ENCODE measurements at regions not wholly inside any gene's neighbourhood (a gene's known extent, or its start where the extent isn't known, plus 50 kb on each side); places are given as distances from the start of the nearest gene placed in this dataset.
"Not testable (repeated sequence)": the region's sequence is repeated elsewhere in the genome, so short reads cannot be mapped to it uniquely, and the experiment has no call there.

DNA sequence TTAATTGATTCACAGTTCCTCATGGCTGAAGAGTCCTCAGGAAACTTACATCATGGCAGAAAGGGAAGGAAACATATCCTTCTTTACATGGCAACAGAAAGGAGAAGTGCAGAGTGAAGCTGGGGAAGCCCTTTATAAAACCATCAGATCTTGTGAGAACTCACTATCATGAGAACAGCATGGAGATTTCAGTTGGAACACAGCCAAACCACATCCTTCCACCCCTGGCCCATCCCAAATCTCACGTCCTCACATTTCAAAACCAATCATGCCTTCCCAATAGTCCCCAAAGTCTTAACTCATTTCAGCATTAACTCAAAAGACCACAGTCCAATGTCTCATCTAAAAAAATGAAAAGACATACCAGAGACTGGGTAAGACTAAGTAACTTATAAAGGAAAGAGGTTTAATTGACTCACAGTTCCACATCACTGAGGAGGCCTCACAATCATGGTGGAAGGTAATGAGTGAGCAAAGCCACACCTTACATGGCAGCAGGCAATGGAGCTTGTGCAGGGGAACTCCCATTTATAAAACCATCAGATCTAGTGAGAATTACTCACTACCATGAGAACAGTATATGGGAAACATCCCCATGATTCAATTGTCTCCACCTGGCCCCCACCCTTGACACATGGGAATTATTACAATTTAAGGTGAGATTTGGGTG is 105.2 kb downstream of the MRPL39 start:
- DNase-seq = no peak
- CTCF ChIA-PET = no interaction called here
- H3K9me3 Mint-ChIP-seq = peaks cover 26% of the 10 kb centered on the region
- no peaks in the 10 kb centered on the region for H3K27me3 Mint-ChIP-seq
- H3K27ac Mint-ChIP-seq = no peak overlapping the region
- peaks cover 8% of the 10 kb centered on the region for H3K36me3 Mint-ChIP-seq (ENCODE audit: low read depth)
- H3K4me3 Mint-ChIP-seq = no peak overlapping the region
- POLR2A ChIA-PET = no interaction called here
- peaks cover 12% of the 10 kb centered on the region for H3K4me1 Mint-ChIP-seq

DNA sequence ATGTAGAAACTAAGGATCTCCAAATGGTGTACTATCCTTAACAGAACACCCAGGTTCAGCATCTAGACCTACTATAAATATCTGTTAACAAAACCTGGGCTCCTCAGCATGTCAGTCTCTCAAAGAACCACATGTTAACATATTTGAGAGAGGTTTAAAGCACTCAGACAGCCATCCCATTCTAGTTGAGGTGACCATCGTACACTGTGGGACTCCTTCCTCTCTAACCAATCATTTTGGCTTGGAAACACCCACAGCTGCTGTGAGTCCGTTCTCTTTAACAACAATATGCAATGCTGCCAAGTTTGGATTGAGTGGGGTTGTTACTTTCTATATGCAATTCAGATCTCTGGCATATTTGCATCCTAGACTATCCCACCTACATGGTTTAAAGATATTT is 105.8 kb downstream of the MRPL39 start:
- peaks cover 12% of the 10 kb centered on the region for H3K4me1 Mint-ChIP-seq
- H3K27ac Mint-ChIP-seq = no peak overlapping the region
- H3K4me3 Mint-ChIP-seq = no peak overlapping the region
- no peaks in the 10 kb centered on the region for H3K27me3 Mint-ChIP-seq
- ChIA-PET CTCF (no interaction called here), POLR2A (no interaction called here)
- H3K9me3 Mint-ChIP-seq = peaks cover 26% of the 10 kb centered on the region
- no peak for DNase-seq
- H3K36me3 Mint-ChIP-seq (ENCODE audit: low read depth) = peaks cover 8% of the 10 kb centered on the region

DNA sequence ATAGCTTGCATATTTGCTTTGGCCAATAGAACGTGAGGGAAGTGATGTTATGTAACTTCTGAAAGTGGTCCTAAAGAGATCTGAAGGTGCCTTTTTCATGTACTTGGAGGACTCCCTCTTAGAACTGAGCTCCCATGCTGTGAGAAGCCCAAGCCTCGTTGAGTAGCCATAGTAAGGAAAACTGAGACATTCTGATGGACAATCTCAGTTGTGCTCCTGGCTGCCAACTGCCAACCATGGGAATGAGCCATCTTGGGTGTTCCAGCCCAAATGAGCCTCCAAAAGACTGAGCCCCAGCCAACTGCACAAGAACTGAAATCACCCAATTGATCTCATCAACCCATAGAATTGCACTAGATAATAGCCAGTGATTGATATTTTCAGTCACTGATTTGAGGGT is 106.7 kb downstream of the MRPL39 start:
- H3K9me3 Mint-ChIP-seq = peaks cover 26% of the 10 kb centered on the region
- H3K27me3 Mint-ChIP-seq = no peaks in the 10 kb centered on the region
- ChIA-PET POLR2A (no interaction called here), CTCF (no interaction called here)
- DNase-seq = no peak
- no peak overlapping the region for H3K27ac Mint-ChIP-seq
- H3K4me1 Mint-ChIP-seq = peaks cover 8% of the 10 kb centered on the region
- H3K4me3 Mint-ChIP-seq = no peak overlapping the region
- H3K36me3 Mint-ChIP-seq (ENCODE audit: low read depth) = peaks cover 8% of the 10 kb centered on the region

DNA sequence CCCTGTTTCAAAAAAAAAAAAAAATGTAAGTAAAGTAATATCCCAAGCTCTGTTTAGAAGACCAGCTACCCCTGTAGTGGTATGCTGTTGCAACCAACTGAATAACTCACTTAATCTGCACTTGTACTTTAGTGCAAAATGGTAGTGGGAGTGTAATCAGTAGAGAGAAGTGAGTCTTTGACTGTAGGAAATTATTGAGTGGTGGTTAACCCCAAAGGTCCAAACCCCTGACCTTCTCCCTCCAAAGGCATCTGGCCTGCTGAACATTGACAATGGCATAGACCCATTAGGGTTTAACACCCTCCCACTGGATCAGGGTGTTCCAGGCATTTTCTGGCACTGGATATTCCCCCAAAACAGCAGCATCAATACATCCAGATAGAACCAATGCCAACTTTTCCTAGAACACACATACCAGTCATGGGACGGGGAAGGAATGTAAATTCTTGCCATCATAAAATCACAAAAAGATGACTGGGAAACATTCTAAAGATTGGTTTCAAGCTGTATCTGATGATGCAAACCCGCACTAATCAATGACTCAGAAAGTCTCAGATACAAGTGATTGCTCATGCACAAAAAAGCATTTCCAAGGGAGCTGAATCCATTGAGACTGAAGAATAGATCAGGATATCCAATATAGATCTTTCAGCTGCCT is 110.3 kb downstream of the MRPL39 start:
- POLR2A ChIA-PET = no interaction called here
- CTCF ChIA-PET = interaction anchor here (1.6 to 3.4 kb wide), 2 partner anchors 9 to 16 kb away, joined by 3 to 14 read pairs; no protein-coding TSS in a partner anchor
- Mint-ChIP-seq H3K4me3 (no peak overlapping the region), H3K27me3 (no peaks in the 10 kb centered on the region), H3K36me3 (ENCODE audit: low read depth) (peaks cover 6% of the 10 kb centered on the region), H3K4me1 (peaks cover 4% of the 10 kb centered on the region), H3K9me3 (peaks cover 21% of the 10 kb centered on the region), H3K27ac (no peak overlapping the region)
- DNase-seq = no peak

DNA sequence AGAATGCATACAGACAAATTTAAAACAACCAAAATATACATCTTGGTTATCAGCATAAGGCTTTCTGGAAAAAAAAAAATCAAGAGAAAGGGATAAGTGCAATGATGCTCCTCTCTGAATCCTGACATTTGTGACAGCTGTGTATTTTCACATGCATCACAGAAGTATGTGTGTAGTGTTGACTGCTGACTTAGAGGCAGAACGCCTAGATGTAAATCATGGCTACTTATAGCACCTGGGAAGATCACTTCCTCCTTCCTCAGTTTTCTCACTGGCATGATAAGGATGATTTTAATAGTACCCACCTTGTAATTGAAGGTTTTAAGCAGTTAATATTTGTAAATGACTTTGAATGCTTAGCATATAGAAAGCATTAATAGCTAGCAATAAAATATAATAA is 112.5 kb downstream of the MRPL39 start:
- H3K4me1 Mint-ChIP-seq = peaks cover 11% of the 10 kb centered on the region
- ChIA-PET POLR2A (no interaction called here), CTCF (interaction anchor here (1.1 to 1.4 kb wide), 2 partner anchors 41 to 58 kb away, joined by 3 to 4 read pairs; no protein-coding TSS in a partner anchor)
- no peaks in the 10 kb centered on the region for H3K27me3 Mint-ChIP-seq
- no peak overlapping the region for H3K27ac Mint-ChIP-seq
- H3K4me3 Mint-ChIP-seq = no peak overlapping the region
- no peak for DNase-seq
- peaks cover 19% of the 10 kb centered on the region for H3K9me3 Mint-ChIP-seq
- H3K36me3 Mint-ChIP-seq (ENCODE audit: low read depth) = peaks cover 8% of the 10 kb centered on the region

DNA sequence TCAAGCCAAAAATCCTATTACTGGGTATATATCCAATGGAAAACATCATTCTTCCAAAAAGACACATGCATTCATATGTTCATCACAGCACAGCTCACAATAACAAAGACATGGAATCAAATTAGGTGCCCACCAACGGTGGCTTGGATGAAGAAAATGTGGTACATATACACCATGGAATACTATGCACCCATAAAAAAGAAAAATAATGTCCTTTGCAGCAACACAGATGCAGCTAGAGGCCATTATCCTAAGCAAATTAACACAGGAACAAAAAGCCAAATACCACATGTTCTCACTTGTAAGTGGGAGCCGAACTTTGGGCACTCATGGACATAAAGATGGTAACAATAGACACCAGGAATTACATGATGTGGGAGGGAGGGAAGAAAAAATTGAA is 113.6 kb downstream of the MRPL39 start:
- no peak for DNase-seq
- H3K4me3 Mint-ChIP-seq = no peak overlapping the region
- H3K9me3 Mint-ChIP-seq = peaks cover 10% of the 10 kb centered on the region
- ChIA-PET POLR2A (no interaction called here), CTCF (no interaction called here)
- H3K4me1 Mint-ChIP-seq = peaks cover 17% of the 10 kb centered on the region
- H3K36me3 Mint-ChIP-seq (ENCODE audit: low read depth) = peaks cover 7% of the 10 kb centered on the region
- H3K27me3 Mint-ChIP-seq = no peaks in the 10 kb centered on the region
- H3K27ac Mint-ChIP-seq = no peak overlapping the region

DNA sequence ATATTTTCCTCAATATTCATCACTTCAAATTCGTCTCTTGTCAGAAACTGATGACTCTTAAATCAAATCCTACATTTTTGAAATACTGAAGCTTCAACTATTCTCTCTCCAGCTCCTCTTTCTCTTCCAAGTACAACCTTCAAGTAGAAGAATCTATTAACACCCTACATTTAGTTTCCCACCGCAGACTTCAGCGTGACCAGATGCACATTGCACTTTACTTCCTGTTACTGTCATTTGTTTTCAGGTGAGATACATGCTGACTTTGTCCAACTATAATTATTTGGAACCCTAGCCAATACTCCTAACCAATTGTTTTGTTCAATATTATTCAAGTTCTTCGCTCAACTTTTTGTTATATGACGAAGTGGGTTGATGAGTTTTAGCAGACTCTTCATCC is 116.0 kb downstream of the MRPL39 start:
- Mint-ChIP-seq H3K4me1 (peaks cover 29% of the 10 kb centered on the region), H3K36me3 (ENCODE audit: low read depth) (peaks cover 5% of the 10 kb centered on the region)

DNA sequence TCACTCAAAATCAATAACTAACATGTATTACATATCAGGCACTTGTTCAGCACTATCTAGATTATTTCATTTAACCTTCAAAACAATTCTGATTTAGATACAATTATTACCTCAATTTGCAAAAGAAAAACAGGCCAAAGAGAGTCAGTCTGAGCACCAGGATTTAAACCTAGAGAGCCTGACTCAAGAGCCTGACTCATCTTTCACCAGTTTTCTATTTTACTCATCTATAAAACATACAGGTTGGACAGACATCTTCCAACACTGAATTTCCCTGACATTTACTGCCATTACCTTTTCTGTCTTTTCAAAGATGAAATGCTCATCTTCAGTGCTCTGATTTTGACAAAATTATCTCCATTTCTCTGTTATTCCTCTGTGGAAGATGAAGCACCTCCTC is 116.5 kb downstream of the MRPL39 start:
- Mint-ChIP-seq H3K9me3 (peaks cover 3% of the 10 kb centered on the region), H3K4me1 (peaks cover 35% of the 10 kb centered on the region), H3K4me3 (no peak overlapping the region), H3K27ac (no peak overlapping the region), H3K27me3 (no peaks in the 10 kb centered on the region), H3K36me3 (ENCODE audit: low read depth) (peaks cover 5% of the 10 kb centered on the region)
- ChIA-PET POLR2A (interaction anchor here (0.7 kb wide), 1 partner anchor 78 kb away, joined by 3 read pairs; no protein-coding TSS in a partner anchor), CTCF (interaction anchor here (1.2 to 3.4 kb wide), 3 partner anchors 12 to 83 kb away, joined by 3 to 10 read pairs (median 4); no protein-coding TSS in a partner anchor)
- DNase-seq = no peak

More for the DNA sequence above, 116.0 kb downstream of the MRPL39 start:
- H3K9me3 Mint-ChIP-seq = peaks cover 3% of the 10 kb centered on the region
- no peak overlapping the region for H3K4me3 Mint-ChIP-seq
- no peak overlapping the region for H3K27ac Mint-ChIP-seq
- ChIA-PET CTCF (interaction anchor here (1.2 to 3.4 kb wide), 2 partner anchors 12 to 17 kb away, joined by 3 to 10 read pairs; no protein-coding TSS in a partner anchor), POLR2A (no interaction called here)
- DNase-seq = no peak
- no peaks in the 10 kb centered on the region for H3K27me3 Mint-ChIP-seq

DNA sequence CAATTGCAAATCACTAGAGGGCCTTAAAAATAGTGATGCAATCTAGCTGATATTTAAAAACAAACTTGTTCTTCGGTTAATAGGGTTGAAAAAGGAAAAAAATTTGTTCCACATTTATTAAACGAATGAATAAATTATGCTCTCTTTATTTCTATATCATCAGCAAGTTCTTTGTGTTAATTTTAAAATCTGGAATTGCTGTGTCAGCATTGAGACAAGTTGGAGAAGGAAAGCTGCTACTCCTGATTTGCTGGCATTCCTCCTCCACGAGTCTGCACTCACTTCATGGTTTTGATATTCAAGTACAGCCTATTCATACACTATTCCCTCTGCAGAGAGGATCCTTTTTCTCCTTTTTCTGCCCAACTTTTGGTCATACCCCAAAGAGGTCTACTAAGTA is 117.6 kb downstream of the MRPL39 start:
- Mint-ChIP-seq H3K36me3 (ENCODE audit: low read depth) (peaks cover 6% of the 10 kb centered on the region), H3K4me3 (no peak overlapping the region), H3K4me1 (peaks cover 41% of the 10 kb centered on the region), H3K27ac (no peak overlapping the region), H3K27me3 (no peaks in the 10 kb centered on the region), H3K9me3 (peaks cover 9% of the 10 kb centered on the region)
- DNase-seq = no peak
- CTCF ChIA-PET = interaction anchor here (0.6 to 3.8 kb wide), 5 partner anchors 9 to 1457 kb away, joined by 3 to 14 read pairs (median 4); no protein-coding TSS in a partner anchor
- POLR2A ChIA-PET = no interaction called here

DNA sequence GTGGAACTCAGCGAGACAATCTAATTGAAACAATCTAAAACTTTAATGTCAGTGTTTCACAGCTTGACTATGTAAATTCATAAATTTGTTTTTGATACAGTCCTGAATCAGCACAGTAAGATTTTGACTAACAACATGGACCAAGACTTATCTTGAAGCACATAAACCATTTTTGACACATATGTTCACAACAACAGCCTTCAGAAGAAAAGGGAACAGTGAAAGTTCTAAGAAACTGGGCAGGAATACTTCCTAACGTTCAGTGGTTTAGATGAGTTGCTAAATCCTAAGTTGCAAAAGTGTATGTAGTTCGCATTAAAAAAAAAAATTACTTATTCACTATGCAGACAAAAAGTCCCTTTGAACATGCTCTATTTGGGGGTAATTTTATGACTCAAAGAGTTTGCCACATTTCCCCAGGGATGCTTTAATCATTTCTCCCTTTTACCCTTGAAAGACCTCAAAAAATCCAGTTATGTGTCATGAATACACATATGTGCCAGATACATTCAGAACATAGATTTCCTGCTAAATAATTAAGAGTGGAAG is 120.2 kb downstream of the MRPL39 start:
- ChIA-PET POLR2A (no interaction called here), CTCF (interaction anchor here (1.5 to 3.8 kb wide), 2 partner anchors 11 to 29 kb away, joined by 3 to 14 read pairs; no protein-coding TSS in a partner anchor)
- H3K36me3 Mint-ChIP-seq (ENCODE audit: low read depth) = peaks cover 12% of the 10 kb centered on the region
- H3K4me1 Mint-ChIP-seq = peaks cover 41% of the 10 kb centered on the region
- no peak overlapping the region for H3K4me3 Mint-ChIP-seq
- H3K27me3 Mint-ChIP-seq = no peaks in the 10 kb centered on the region
- H3K27ac Mint-ChIP-seq = peak overlapping the region; percentile 63
- H3K9me3 Mint-ChIP-seq = peaks cover 27% of the 10 kb centered on the region
- DNase-seq = no peak

DNA sequence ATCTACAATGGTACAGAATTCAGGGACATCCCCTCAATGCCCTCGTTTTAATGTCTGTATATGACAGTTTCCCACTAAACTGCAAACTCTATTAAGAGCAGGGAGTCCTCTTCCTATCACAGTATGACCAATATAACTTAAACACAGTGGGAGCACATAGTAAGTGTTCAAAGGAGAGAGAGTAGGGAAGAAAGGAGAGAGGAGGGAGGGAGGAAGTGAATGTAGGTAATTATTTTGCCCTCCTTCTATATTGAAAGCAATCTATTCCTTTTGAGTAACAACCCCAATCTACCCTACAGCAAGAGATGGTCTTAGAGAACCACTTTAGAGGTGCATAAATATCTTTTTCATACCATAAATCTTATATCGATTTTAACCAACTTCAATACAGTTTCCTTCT is 121.4 kb downstream of the MRPL39 start:
- Mint-ChIP-seq H3K36me3 (ENCODE audit: low read depth) (peaks cover 21% of the 10 kb centered on the region), H3K4me1 (peaks cover 37% of the 10 kb centered on the region), H3K27me3 (no peaks in the 10 kb centered on the region), H3K4me3 (no peak overlapping the region), H3K9me3 (peaks cover 39% of the 10 kb centered on the region), H3K27ac (peak overlapping the region; percentile 33)
- DNase-seq = no peak
- ChIA-PET POLR2A (no interaction called here), CTCF (no interaction called here)

DNA sequence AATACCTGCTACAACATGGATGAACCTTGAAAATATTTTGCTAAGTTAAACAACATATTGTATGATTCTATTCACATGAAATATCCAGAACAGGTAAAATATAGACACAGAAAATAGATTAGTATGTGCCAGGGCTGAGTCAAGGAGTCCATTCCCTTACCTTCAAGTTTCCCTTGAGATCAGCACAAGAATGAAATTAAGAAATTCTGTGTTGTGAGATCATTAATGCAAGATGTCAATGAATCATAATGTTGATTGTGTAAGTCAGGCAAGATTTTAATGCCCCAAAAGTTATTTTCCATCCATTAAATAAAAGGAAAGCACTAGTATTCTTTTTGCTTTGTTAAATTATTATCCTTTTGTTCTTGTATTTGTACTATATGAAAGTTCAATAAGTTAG is 139.4 kb downstream of the MRPL39 start:
- ChIA-PET POLR2A (no interaction called here), CTCF (no interaction called here)
- no peak overlapping the region for H3K4me3 Mint-ChIP-seq
- peaks cover 5% of the 10 kb centered on the region for H3K36me3 Mint-ChIP-seq (ENCODE audit: low read depth)
- peaks cover 23% of the 10 kb centered on the region for H3K9me3 Mint-ChIP-seq
- H3K4me1 Mint-ChIP-seq = peaks cover 26% of the 10 kb centered on the region
- no peak for DNase-seq
- H3K27me3 Mint-ChIP-seq = no peaks in the 10 kb centered on the region
- no peak overlapping the region for H3K27ac Mint-ChIP-seq

DNA sequence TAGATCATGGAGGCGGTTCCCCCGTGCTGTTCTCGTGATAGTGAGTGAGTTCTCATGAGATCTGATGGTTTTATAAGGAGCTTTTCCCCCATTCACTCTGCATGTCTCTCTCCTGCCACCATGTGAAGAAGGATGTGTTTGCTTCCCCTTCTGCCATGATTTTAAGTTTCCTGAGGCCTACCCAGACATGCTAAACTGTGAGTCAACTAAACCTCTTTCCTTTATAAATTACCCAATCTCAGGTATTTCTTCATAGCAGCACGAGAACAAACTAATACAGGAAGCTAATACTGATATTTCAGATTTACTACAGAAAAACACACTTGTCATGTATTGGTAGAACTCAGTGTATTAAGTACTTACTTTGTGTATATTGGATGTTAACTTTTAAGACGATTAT is 140.2 kb downstream of the MRPL39 start:
- POLR2A ChIA-PET; H3K27ac Mint-ChIP-seq; DNase-seq; H3K27me3 Mint-ChIP-seq; H3K4me3 Mint-ChIP-seq; H3K36me3 Mint-ChIP-seq (ENCODE audit: low read depth): not testable (repeated sequence)
- H3K9me3 Mint-ChIP-seq = peaks cover 16% of the 10 kb centered on the region
- H3K4me1 Mint-ChIP-seq = peaks cover 32% of the 10 kb centered on the region
- CTCF ChIA-PET = interaction anchor here (0.9 to 1.2 kb wide), 4 partner anchors 12 to 101 kb away, joined by 3 to 4 read pairs (median 4); no protein-coding TSS in a partner anchor

Measured in activated CD4-positive, alpha-beta T cell treated with anti-CD3 and anti-CD28 coated beads, Interleukin-2, amount 10 ng/mL, durations not matched to agents 7 days and 5 days (primary cell).